GM19023 (cell line): ENCODE measurements at regions not wholly inside any gene's neighbourhood (a gene's known extent, or its start where the extent isn't known, plus 50 kb on each side); places are given as distances from the start of the nearest gene placed in this dataset.
A peak's percentile ranks its signal among the peaks of the same experiment; 100 is the strongest.
"Not testable (repeated sequence)": the region's sequence is repeated elsewhere in the genome, so short reads cannot be mapped to it uniquely, and the experiment has no call there.

Experiments
- ATAC-seq: cut with Tn5 transposase; IDR thresholded peaks from one replicate; pipeline ENCODE4 v1.9.1; 2021; ENCODE audit warnings: mild to moderate bottlenecking, moderate library complexity; ENCODE audit not compliant: unreplicated experiment

- ATAC-seq: peak; percentile 92
These were observed 57.1 kb upstream of the KMT2E start for GRCh38 chr7:104956753-104957450.

GRCh38 chr7:104958371-104958865 is 55.6 kb upstream of the KMT2E start:
- ATAC-seq: no peak

DNA sequence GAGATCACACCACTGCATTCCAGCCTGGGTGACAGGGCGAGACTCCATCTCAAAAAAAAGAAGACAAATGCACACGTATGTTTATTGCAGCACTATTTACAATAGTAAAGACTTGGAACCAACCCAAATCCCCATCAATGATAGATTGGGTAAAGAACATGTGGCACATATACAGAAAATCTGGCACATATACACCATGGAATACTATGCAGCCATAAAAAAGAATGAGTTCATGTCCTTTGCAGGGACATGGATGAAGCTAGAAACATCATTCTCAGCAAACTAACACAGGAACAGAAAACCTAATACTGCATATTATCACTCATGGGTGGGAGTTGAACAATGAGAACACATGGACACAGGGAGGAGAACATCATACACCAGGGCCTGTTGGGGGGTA is 54.5 kb upstream of the KMT2E start:
- not testable (repeated sequence) for ATAC-seq

GRCh38 chr7:104960741-104961448 is 53.1 kb upstream of the KMT2E start:
- peak; percentile 37 for ATAC-seq

GRCh38 chr7:104961821-104962220 is 52.2 kb upstream of the KMT2E start:
- no peak for ATAC-seq

- ATAC-seq: no peak
These were observed 51.2 kb upstream of the KMT2E start for GRCh38 chr7:104962781-104963180.

DNA sequence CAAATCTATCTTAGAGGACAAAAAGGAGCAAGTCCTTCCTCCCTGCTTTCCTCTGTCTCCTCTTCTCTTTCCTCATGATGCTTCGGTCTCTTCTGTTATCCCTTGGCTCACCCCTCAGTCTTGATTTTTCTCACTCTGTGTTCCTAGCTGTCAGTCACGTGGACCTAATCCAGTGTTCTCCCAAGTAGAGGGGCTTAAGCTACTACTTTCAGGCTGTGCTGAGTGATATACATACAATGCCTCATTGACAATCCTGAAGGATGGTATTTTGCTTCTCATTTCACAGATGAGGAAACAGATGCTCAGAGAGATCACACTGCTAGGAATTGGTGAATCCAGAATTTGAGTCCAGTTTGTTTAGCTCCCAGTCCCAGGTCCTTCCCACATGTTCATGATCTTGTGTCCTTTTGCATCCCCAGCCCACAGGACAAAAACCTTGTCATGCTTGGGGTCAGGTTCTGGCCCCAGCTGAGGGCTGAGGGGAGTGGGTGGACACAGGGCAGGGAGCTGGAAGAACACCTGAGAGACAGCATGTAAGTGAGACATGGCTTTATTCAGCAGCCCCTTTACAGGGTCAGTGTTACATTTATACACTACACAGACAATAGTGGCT is 50.5 kb upstream of the KMT2E start:
- no peak for ATAC-seq

GRCh38 chr7:104963991-104964385 is 50.0 kb upstream of the KMT2E start:
- no peak for ATAC-seq
